ENCODE measurements at regions not wholly inside any gene's neighbourhood (a gene's known extent, or its start where the extent isn't known, plus 50 kb on each side); places are given as distances from the start of the nearest gene placed in this dataset.

GRCh38 chr14:56522403-56522802 lies 57.2 kb upstream of the TMEM260 start:
- H3F3A ChIP-seq (replicated peaks; ENCODE audit: insufficient read depth) = no peaks in the 10 kb centered on the region
- no peaks in the 10 kb centered on the region for H3K36me3 ChIP-seq (replicated peaks in 1 of 2; ENCODE audit: control insufficient read depth in 1 of 2, insufficient read depth in 2 of 2, low read length in 1 of 2)
- H3K27me3 ChIP-seq (ENCODE audit: insufficient read depth) = peaks cover 12% of the 10 kb centered on the region; the same call in 1 of the 2 replicates
- H3K9me2 ChIP-seq = no peaks in the 10 kb centered on the region
- H3K4me2 ChIP-seq = no peak overlapping the region
- H2AFZ ChIP-seq (ENCODE audit: low read depth) = no peak overlapping the region
- no peak overlapping the region for H3K9ac ChIP-seq
- H3K4me3 ChIP-seq (ENCODE audit: low read depth in 2 of 2, low read length in 1 of 2) = no peak overlapping the region
- H3K27ac ChIP-seq (ENCODE audit: low read depth in 2 of 2, low read length in 1 of 2) = no peak overlapping the region
- ChIA-PET CTCF (no interaction called here), POLR2A (no interaction called here)
- no peaks in the 10 kb centered on the region for H3K79me2 ChIP-seq (ENCODE audit: insufficient read depth)
- TF ChIP-seq, protein P1, sequence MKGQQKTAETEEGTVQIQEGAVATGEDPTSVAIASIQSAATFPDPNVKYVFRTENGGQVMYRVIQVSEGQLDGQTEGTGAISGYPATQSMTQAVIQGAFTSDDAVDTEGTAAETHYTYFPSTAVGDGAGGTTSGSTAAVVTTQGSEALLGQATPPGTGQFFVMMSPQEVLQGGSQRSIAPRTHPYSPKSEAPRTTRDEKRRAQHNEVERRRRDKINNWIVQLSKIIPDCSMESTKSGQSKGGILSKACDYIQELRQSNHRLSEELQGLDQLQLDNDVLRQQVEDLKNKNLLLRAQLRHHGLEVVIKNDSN (IDR thresholded peaks at IDR 0.05; ENCODE audit: borderline replicate concordance, low read depth) = no peak
- TF ChIP-seq EP300 (IDR thresholded peaks at IDR 0.05; ENCODE audit: borderline replicate concordance in 1 of 2, low read depth in 1 of 2, low read length in 1 of 2) (no peak), RCOR1 (IDR thresholded peaks at IDR 0.05; ENCODE audit: low read length) (no peak), TCF12 (IDR thresholded peaks at IDR 0.05) (no peak)
- DNase-seq = no peak
- H3K4me1 ChIP-seq (ENCODE audit: control insufficient read depth in 1 of 2, insufficient read depth in 2 of 2, low read depth in 1 of 2, low read length in 1 of 2) = no peaks in the 10 kb centered on the region
- H3K9me3 ChIP-seq = no peaks in the 10 kb centered on the region
- no peaks in the 10 kb centered on the region for H4K20me1 ChIP-seq (ENCODE audit: insufficient read depth)

GRCh38 chr14:56524971-56525677 lies 54.5 kb upstream of the TMEM260 start:
- H3K4me3 ChIP-seq (ENCODE audit: low read depth in 2 of 2, low read length in 1 of 2) = no peak overlapping the region
- H3K9ac ChIP-seq = no peak overlapping the region
- DNase-seq = no peak
- 6% methylated on average over 3 of the region's 3 CpGs for WGBS (ENCODE audit: low lambda C conversion rate)
- no peaks in the 10 kb centered on the region for H3K4me1 ChIP-seq (ENCODE audit: control insufficient read depth in 1 of 2, insufficient read depth in 2 of 2, low read depth in 1 of 2, low read length in 1 of 2)
- TF ChIP-seq TEAD4 (IDR thresholded peaks at IDR 0.05; ENCODE audit: borderline replicate concordance, insufficient read depth) (no peak), RAD21 (IDR thresholded peaks at IDR 0.05; ENCODE audit: low read length) (no peak), YY1 (IDR thresholded peaks at IDR 0.05; ENCODE audit: low read depth) (no peak), NRF1 (IDR thresholded peaks at IDR 0.05; ENCODE audit: low read depth, low read length) (no peak), NFIC (IDR thresholded peaks at IDR 0.05; ENCODE audit: borderline replicate concordance) (no peak), EP300 (IDR thresholded peaks at IDR 0.05; ENCODE audit: borderline replicate concordance in 1 of 2, low read depth in 1 of 2, low read length in 1 of 2) (no peak), FOXM1 (IDR thresholded peaks at IDR 0.05; ENCODE audit: low read depth) (no peak), CTCF (IDR thresholded peaks at IDR 0.05) (no peak), TCF12 (IDR thresholded peaks at IDR 0.05) (no peak)
- TF ChIP-seq, protein P2, sequence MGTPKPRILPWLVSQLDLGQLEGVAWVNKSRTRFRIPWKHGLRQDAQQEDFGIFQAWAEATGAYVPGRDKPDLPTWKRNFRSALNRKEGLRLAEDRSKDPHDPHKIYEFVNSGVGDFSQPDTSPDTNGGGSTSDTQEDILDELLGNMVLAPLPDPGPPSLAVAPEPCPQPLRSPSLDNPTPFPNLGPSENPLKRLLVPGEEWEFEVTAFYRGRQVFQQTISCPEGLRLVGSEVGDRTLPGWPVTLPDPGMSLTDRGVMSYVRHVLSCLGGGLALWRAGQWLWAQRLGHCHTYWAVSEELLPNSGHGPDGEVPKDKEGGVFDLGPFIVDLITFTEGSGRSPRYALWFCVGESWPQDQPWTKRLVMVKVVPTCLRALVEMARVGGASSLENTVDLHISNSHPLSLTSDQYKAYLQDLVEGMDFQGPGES (IDR thresholded peaks at IDR 0.05; ENCODE audit: low read depth, low read length) = no peak
- TF ChIP-seq, protein P3, sequence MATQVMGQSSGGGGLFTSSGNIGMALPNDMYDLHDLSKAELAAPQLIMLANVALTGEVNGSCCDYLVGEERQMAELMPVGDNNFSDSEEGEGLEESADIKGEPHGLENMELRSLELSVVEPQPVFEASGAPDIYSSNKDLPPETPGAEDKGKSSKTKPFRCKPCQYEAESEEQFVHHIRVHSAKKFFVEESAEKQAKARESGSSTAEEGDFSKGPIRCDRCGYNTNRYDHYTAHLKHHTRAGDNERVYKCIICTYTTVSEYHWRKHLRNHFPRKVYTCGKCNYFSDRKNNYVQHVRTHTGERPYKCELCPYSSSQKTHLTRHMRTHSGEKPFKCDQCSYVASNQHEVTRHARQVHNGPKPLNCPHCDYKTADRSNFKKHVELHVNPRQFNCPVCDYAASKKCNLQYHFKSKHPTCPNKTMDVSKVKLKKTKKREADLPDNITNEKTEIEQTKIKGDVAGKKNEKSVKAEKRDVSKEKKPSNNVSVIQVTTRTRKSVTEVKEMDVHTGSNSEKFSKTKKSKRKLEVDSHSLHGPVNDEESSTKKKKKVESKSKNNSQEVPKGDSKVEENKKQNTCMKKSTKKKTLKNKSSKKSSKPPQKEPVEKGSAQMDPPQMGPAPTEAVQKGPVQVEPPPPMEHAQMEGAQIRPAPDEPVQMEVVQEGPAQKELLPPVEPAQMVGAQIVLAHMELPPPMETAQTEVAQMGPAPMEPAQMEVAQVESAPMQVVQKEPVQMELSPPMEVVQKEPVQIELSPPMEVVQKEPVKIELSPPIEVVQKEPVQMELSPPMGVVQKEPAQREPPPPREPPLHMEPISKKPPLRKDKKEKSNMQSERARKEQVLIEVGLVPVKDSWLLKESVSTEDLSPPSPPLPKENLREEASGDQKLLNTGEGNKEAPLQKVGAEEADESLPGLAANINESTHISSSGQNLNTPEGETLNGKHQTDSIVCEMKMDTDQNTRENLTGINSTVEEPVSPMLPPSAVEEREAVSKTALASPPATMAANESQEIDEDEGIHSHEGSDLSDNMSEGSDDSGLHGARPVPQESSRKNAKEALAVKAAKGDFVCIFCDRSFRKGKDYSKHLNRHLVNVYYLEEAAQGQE (IDR thresholded peaks at IDR 0.05; ENCODE audit: low read depth, low read length) = no peak
- TF ChIP-seq, protein P4, sequence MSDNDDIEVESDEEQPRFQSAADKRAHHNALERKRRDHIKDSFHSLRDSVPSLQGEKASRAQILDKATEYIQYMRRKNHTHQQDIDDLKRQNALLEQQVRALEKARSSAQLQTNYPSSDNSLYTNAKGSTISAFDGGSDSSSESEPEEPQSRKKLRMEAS (IDR thresholded peaks at IDR 0.05; ENCODE audit: low read depth) = no peak
- H3K9me3 ChIP-seq = no peaks in the 10 kb centered on the region
- POLR2A ChIA-PET = no interaction called here
- CTCF ChIA-PET = no interaction called here
- H3K79me2 ChIP-seq (ENCODE audit: insufficient read depth) = no peaks in the 10 kb centered on the region
- H2AFZ ChIP-seq (ENCODE audit: low read depth) = no peak overlapping the region
- H3K9me2 ChIP-seq = no peaks in the 10 kb centered on the region
- no peaks in the 10 kb centered on the region for H3F3A ChIP-seq (replicated peaks; ENCODE audit: insufficient read depth)
- H3K27me3 ChIP-seq (ENCODE audit: insufficient read depth) = peaks cover 17% of the 10 kb centered on the region; the same call in 1 of the 2 replicates
- no peak overlapping the region for H3K27ac ChIP-seq (ENCODE audit: low read depth in 2 of 2, low read length in 1 of 2)
- no peak overlapping the region for H3K4me2 ChIP-seq
- H3K36me3 ChIP-seq (replicated peaks in 1 of 2; ENCODE audit: control insufficient read depth in 1 of 2, insufficient read depth in 2 of 2, low read length in 1 of 2) = no peaks in the 10 kb centered on the region
- no peaks in the 10 kb centered on the region for H4K20me1 ChIP-seq (ENCODE audit: insufficient read depth)

Data from SK-N-SH (cell line).